ENCODE measurements at regions not wholly inside any gene's neighbourhood (a gene's known extent, or its start where the extent isn't known, plus 50 kb on each side); places are given as distances from the start of the nearest gene placed in this dataset.

DNA sequence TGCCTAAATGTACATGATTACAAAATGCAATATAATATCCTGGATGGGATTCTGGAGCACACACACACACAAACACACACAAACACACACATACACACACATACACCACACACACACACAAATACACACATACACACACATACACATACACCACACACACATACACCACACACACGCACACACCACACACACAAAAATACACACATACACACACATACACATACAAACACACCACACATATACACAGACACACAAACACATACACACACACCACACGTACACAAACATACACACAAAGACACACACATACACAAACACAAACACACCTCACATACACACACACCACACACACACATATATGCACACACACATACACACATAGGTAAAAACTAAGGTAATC is 134.6 kb upstream of the SYNDIG1 start:
- DNase-seq (ENCODE audit: low spot score): no peak

DNA sequence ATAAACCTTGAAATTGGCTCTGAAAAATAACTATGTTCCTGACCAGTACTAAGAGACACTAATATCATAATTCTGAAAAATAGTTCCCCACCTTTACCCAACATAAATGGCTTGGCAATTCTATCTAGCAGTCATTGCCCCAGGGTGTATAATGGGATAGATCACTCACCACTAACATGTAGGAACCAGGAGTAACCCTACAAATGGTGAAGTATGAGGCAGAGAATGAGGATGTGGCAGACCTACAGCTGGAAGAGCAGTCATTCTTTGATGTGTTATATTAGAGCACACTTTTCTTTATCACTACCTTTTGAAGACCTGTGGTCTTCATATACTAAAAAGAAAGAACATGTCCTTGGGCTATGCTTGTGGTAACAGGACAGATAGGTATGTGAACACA is 136.5 kb upstream of the SYNDIG1 start:
- no peak for DNase-seq (ENCODE audit: low spot score)

DNA sequence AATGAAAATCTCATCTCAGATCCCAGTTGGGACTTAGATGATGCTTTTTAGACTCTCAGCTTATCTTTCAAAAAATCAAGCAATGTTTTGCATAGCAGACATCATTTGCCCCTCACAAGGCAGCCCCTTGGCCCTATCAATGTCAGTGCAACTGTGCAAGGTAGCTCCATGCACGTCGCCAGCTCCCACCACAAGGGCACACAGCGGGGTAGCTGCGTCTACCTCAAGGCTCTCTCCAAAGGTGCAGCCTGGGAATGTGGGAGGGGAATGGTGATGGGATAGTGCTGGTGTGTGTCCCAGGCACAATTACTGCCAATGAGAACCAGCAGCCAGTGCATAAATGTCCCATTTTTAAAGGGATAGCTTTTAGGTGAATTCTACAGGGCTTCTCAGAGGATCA is 137.5 kb upstream of the SYNDIG1 start:
- DNase-seq (ENCODE audit: low spot score): no peak

DNA sequence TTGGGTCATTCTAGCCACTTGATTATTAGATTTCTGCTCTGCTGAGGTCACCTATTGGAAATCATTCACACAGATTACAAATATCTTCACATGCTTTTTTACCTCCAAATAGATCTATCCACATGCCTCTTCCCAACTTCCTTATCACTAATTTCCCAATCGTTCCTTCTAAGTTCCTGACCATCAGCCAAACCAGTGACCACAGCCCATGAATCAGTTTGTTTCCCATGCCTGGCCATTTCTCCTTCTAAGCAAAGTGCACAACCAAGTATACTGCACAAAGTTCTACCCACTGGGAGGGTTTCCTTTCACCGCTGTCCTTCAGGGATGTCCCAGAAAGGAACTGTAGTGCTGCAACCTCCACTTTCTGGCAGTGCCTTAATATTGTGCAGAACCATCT is 140.5 kb upstream of the SYNDIG1 start:
- DNase-seq (ENCODE audit: low spot score): no peak

DNA sequence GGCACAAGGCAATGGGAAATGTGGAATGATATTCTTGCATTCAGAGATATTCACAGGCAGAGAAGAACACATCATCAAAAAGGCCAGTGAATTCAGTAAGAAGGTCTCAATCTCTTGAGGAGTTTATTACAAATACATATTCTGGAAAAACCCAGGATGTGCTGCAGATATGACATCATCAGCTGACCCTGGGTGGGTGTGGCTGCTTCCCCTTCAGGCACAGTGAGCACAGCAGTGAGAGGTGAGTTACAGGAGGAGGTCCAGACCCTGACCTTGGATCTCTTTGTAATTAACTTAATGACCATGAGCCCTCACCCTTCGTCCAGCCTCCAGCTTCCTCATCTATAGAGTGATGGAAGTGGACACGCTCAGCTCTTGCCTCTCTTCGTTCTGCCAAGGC is 147.5 kb upstream of the SYNDIG1 start:
- DNase-seq (ENCODE audit: low spot score): no peak

DNA sequence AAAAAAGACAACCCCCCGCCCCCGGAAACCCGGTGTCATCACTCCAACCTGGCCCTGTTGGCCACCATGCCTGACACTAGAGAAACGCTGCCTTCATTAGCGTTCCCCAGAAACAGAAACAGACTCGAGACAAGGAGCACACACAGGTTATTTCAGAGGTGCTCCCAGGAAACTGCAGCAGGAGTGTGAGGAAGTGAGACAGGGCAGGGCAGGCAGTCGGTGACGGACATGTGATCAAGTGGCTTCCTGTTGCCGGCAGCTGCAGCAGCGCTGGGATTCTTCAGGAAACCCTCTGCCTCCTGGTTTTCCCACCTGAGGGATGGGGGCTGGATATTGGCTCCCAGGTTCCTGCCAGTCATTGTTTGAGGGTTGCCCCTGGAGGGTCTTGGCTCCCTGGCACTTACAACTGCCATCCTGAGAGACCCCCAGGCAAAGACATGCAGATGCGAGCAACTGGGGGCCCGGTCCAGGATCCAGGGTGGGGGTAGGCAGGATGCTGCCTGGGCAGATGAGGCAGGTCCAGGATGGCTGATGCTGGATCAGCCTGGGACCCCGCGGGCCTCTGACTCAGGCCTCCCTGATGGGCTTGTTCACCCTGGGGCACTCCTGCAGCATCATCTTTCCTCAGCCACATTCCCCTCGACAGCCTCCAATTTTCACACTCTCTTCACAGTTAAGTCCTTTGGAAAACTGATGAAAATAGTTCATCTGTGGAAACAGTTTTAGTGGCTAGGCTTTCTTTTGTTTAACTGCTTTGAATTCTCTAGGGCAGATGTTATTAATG is 150.7 kb upstream of the SYNDIG1 start:
- DNase-seq (ENCODE audit: low spot score): no peak

DNA sequence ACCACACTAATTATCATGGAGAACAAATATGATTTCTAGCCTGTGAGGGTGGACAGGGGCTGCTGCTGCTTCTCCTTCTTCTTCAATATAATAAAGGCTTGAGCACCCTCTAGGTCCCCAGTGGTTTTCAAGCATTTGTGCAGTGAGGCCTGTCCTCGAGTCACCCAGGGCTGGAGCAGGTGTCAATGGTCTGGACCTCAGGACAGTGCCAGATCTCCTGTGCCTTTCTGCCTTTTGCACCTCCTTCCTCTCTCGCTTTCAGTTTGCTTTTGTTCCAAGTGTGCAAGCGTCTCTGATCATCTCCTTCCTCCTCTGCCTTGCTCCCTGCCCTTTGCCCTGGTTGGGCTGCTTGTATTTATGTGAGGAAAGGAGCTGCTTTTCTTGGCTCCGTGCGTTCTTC is 152.2 kb upstream of the SYNDIG1 start:
- DNase-seq (ENCODE audit: low spot score): no peak

DNA sequence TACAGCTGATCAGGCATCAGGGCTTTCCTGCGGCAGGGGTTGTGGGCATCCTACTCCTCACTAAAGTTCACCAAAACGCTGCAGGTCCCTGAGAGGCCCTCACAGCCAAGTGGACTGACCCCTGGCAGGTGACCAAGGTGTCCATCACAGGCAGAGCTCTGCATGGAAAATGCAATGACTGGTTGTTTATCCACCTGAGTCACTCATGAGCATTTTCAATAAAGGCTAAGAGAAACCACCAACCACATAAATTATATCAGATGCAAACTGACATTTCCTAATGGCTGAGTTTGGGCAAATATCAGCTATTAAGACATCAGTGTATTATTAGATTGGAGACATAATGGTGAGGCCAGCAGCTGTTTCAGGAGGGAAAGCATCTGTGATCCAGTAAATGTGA is 152.7 kb upstream of the SYNDIG1 start:
- no peak for DNase-seq (ENCODE audit: low spot score)

DNA sequence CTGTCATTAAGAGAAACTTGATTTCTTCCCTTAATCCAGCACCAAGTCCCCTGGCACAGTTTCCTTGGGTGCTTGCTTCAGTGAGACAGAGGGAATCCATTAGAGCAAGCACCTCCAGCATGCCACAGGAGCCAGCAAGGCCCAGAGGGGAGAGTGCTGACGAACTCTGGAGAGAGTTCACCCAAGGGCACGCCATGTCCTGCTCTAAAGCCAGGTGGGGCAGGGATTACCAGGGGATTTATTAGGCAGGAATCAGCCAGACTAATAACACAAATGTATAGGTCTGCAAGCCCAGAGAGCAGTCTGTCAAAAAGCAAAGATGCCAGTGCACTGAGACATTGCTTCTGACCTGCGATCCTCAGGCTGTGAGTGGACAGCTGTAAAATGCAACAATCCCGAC is 155.4 kb upstream of the SYNDIG1 start:
- no peak for DNase-seq (ENCODE audit: low spot score)

DNA sequence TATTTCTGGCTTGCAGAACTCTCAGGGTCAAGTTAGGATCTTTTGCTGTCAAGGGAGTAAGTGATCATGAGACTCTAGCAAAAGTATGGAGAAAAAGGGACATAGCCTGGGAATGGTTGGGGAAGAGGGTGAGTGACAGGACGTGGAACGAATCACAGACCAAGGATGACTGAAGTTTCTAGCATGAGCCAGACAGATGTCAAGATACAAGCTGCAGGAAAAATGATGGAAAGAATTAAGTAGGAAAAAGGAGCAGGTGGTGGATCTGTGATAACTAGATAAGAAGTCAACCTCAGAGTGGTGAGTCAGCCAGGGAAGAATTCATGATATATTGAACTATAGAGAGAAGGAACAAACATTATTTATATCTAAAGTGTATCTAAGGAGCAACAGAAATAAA is 159.8 kb upstream of the SYNDIG1 start:
- no peak for DNase-seq (ENCODE audit: low spot score)

DNA sequence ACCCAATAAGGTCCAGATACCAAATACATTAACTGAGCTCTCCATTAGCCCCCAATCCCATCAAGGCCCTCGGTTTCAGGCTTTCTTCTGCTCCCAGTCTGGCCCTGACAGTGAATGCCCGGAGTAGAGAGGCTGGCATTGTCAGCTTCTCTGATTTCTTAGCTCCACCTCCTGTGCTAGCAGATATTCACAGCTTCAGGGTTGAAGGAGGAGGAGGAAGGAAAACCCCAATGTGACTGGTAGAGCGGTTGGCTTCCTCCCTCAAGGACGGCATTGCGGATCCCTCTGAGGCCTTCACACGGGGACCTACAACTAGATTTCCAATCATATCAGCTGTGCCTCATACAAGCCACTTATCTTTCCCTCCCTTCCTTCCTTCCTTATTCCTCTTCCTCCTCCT is 164.1 kb upstream of the SYNDIG1 start:
- no peak for DNase-seq (ENCODE audit: low spot score)

DNA sequence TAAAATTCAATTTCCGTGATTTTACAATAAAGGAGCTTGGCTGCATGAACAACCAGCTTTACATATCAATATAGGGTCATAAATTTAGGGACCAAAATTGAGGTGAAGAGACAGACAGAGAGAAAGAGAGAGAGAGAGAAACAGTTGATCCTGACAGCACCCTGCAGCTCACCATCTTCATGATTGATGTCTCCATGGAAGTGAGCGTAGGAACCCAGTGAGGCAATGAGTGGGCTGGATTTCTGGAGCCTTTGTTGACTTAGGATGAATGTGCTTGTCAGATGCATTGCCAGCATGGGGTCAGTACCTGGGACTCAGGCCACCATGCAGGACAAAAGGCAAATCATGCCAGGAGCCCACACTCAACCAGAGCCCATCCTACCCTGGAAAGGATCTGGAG is 165.1 kb upstream of the SYNDIG1 start:
- DNase-seq (ENCODE audit: low spot score): no peak

DNA sequence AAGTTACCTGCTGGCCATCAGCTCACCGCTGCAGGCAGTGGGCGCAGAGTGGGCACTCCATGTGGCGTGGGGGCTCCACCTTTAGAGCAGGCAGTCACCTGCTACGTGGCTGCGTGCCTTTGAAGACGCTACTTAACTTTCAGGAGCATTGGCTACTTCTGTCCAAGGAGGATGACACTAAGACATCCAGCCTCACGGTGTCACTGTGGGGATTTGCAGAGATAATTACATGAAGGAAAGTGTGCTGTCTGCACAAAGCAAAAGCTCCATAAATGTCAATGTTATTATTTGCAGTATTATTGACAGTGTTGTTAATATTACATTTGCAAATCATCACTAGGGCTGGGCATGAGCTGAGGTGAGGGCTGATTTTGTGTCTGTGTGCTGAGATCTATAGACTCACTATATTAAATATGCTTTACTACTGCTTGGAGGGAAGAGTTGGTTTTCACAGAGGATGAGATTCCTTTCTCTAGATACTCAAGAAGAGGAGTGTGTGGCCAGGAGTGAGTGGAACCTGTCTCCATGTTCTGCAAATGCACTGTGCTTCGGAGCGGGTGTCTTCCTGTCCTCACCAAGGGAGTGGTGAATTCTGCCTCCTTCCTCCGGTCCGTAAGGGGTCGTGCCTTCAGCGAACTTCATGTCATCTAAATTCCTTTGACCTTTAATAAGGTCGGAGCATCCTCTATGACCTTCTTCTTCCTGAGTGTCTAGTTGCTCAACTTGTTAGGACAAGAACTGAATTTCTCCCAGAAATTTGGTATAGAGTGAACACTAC is 165.8 kb upstream of the SYNDIG1 start:
- peak; percentile 27 for DNase-seq (ENCODE audit: low spot score)

DNA sequence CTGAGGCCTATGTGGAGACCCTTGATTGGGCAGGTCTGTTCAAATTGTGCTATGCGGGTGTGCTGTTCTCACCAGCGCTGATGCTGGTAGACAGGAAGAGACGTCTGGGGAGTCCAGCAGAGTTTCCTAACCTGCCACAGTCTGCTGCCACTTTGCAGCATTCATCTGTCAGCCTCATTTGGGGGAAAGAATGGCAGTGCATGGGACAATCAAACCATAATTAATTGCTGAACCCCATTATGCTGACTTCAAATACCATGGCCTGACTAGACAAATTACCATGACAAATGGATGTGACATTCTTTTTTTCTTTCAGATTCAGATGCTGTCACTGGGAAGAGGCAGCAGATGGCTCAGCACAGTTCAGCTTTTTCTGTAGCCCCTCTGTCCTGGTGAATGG is 171.4 kb upstream of the SYNDIG1 start:
- no peak for DNase-seq (ENCODE audit: low spot score)

DNA sequence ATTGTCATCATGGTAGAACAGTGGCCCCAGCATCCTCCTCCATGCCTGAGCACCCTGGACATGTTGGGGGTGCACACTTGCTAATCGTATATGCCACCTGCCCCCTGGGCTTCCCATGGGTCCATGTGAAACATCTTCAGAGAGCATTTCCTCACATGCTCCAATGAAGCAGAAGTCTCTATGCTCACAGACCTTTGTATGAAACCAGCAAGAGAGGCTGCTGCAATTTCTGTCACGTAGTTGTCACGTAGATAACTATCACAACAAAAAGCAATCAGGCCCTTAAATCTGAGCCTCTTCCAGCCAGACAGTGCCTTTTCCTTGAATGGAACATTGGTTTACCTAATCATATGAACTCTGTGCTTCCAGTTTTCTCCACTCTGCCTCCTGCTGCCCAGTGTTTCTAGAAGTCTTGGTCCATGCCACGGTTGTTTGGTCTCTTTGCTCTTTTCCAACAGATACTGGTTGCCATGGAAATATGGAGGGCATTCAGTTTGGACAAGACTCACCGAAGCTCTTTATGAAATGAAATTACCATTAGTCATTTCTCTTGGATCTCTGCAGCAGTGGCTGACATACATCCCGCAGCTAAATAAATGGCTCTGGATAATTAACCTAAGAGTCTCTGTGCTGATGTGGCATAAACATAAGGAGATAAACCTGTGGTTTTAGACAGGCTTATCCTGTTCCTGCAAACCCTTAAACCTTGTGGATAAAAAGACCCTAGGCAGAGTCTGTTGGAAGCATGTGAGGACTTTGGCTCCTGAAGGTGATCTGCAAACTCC is 172.8 kb upstream of the SYNDIG1 start:
- DNase-seq (ENCODE audit: low spot score): no peak

DNA sequence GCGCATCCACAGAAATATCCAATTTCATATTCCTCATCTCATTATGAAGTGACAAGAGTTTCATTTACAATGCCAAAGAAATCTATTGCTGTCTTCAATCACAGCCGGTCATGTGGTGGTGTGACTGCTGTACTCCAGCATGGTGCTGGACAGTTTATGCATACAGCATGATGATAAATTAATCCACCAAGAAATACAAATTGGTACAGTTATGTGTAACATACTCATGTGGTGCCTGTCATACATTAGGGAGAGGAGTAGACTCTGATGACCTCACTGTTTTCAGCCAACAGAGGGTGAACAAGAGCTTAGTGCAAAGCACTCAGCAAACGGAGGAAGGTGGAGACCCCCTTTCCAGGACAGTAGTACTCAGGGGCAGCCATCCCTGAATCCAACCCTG is 178.4 kb upstream of the SYNDIG1 start:
- DNase-seq (ENCODE audit: low spot score): no peak

DNA sequence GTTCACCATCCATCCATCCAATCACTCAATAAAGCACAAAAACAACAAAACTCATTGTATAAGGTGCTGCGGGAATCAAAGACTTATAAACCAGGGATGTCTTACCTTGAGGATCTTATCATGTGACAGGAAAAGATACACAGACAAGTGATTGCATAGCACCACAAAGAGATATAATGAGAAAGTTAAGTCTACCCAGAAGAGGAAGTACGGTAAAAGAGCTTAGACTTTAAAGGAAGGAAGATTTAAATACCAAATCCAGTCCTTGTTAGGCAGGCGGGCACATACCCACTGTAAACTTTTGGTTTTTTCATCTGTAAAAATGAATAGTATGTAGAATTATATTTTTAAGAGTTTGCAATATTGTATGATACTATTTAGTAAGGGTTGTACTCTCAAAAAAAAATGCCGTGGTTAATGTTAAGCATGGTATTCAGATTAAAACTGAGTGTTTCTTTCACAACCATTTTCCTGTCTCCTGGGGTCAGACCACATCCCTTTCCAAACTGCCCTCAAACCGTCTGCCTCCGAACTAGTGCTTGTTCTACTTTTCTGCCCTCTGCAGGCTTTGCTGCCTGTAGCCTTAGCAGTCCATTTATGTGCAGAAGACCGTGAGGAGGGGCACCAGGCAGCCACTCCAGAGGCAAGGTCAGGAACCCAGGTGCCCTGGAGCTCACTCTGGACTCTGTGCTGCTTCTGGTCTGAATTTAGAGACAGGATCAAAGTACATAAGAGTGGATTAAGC is 179.5 kb upstream of the SYNDIG1 start:
- DNase-seq (ENCODE audit: low spot score): no peak

DNA sequence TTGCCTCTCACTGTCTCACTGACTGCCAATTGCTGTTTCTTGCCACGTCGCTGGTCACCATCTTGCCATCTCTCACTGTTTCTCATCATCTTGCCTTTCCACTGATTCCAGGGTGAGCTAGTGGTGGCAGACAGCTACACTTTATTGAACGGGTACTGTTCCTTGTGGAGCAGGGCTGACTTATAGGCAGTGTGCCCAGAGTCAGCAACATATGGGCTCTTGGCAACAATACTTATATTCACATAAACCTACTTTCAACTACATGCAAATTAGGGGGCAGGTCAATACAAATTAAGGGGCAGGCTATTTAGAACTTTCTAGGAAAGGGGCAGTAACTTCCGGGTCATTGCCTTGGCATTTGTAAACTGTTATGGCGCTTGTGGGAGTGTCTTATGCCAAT is 186.2 kb upstream of the SYNDIG1 start:
- DNase-seq (ENCODE audit: low spot score): peak; percentile 1

DNA sequence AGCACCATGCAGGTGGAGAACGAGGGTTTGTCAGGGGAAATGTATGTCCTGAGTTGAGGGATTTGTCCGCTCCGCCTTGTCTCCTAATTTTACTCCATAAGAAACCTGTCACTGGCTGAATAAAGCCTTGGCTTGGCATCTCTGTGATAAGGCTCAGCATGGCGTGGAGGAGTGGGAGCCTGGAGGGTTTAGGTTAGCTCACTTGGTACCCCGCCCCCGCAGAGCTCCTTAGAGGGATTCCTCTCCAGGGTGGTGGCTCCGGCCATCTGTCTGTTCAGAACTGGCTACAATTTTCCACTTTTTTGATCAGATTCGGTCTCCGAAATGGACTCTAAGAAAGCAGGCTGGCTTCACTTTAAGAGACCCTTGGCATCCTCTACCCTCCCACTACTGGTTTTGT is 192.2 kb upstream of the SYNDIG1 start:
- DNase-seq (ENCODE audit: low spot score): no peak

DNA sequence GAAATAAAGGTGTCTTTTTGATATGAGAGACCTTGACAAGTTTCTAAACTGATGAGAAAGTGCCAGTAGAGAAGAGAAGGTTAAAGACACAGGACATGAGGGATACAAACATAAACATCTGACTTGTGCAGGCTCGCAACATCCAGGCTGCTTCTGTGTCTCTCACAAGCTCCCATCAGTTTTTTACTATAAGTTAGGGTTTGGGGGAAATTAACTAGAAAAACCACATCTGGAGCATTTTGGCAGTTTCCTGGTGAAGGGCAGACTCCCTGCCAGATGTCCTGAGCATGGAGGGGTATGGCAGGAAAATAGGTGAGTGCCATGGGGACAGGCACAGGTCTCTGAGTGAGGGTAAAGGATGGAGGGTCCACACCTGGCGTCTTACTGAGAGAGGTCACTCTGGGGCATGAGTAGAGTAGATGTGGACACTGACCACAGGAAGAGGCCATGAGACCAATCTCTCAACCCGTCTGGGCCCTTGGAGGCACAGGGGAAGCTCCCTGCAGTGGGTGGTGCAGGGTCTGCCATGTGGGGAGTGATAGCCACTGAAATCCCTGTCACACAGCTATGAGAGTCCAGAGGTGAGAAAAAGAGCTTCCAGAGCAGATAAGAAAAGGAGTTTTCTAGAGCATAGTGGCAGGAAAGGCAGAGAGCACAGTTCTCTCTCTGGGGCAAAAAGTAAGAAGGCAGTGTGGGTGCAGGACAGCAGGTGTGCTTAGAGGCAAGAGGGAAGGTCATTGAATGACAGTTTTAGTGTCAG is 193.3 kb upstream of the SYNDIG1 start:
- DNase-seq (ENCODE audit: low spot score): no peak

DNA sequence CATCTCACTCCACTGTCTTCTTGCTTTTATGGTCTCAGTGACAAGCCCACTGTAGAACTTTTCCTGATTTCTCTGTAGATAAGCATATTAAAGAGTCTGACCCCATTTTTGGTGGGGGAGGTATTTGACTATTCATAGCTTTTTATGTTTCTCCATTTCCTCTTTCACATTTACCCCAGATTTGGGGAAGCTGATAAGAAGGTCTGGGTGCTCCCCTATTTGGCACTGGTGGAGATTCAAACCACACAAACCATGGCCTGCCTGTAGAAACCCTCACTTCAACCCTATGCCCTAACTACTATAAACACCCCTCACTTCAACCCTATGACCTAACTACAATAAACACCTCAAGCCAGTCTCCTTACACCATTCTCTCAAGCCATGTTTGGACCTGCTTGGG is 196.2 kb upstream of the SYNDIG1 start:
- DNase-seq (ENCODE audit: low spot score): no peak

Measured in cerebellar cortex (tissue), 1 donor.